CD14-positive monocyte (primary cell): ENCODE measurements at regions not wholly inside any gene's neighbourhood (a gene's known extent, or its start where the extent isn't known, plus 50 kb on each side); places are given as distances from the start of the nearest gene placed in this dataset.

Experiments used
- DNase-seq, 3 donors: peaks; one replicate each; pipeline ENCODE4 v3.0.0-alpha.2; 2011 to 2022
- H2AFZ ChIP-seq: 2 replicates; pipeline ENCODE4 v1.6.0; 2012; ENCODE audit warnings: mild to moderate bottlenecking, low read depth, low read length, inconsistent platforms; ENCODE audit not compliant: insufficient read depth, poor library complexity, severe bottlenecking
- H3K27ac ChIP-seq, 2 donors: 1 replicate in 1 of 2; 2 replicates in 1 of 2; pipeline ENCODE4 v1.5.1; 2012 to 2013; ENCODE audit warnings: low read length in 2 of 2, control low read depth in 1 of 2, inconsistent platforms in 1 of 2, low read depth in 1 of 2, mild to moderate bottlenecking in 1 of 2
- H3K27me3 ChIP-seq, 2 donors: one replicate each; pipeline versions ENCODE4 v1.6.0 to v1.6.1; 2011 to 2013; ENCODE audit warnings: low read length in 2 of 2; ENCODE audit not compliant: control insufficient read depth in 2 of 2, insufficient read depth in 2 of 2
- H3K36me3 ChIP-seq, 2 donors: replicated peaks in 1 of 2; 1 replicate in 1 of 2; 2 replicates in 1 of 2; pipeline versions ENCODE4 v1.5.1 to v1.6.1; 2012 to 2013; ENCODE audit warnings: low read length in 2 of 2, control low read depth in 1 of 2, inconsistent platforms in 1 of 2, mild to moderate bottlenecking in 1 of 2; ENCODE audit not compliant: insufficient read depth in 2 of 2, control insufficient read depth in 1 of 2
- H3K4me1 ChIP-seq, 2 donors: 1 replicate in 1 of 2; 2 replicates in 1 of 2; pipeline versions ENCODE4 v1.5.1 to v1.6.1; 2012 to 2013; ENCODE audit warnings: low read length in 2 of 2, control low read depth in 1 of 2, inconsistent platforms in 1 of 2, mild to moderate bottlenecking in 1 of 2, moderate library complexity in 1 of 2; ENCODE audit not compliant: insufficient read depth in 2 of 2, control insufficient read depth in 1 of 2
- H3K4me2 ChIP-seq: replicated peaks from 2 replicates; pipeline ENCODE3; 2012; ENCODE audit warnings: low read length, moderate library complexity, mild to moderate bottlenecking; ENCODE audit not compliant: poor library complexity, severe bottlenecking; ENCODE audit errors: extremely low read depth
- H3K4me3 ChIP-seq, 3 experiments: fragments of 200-600 bp in 1 of 3; sonication (generic) in 1 of 3; replicated peaks in 1 of 3; 1 replicate in 2 of 3; 2 replicates in 1 of 3; pipeline ENCODE4 v1.5.1; 2011 to 2013; ENCODE audit warnings: low read length in 3 of 3, mild to moderate bottlenecking in 3 of 3, control low read depth in 2 of 3, low read depth in 2 of 3, inconsistent platforms in 1 of 3, moderate library complexity in 1 of 3
- H3K79me2 ChIP-seq: 2 replicates; pipeline ENCODE4 v1.6.0; 2012; ENCODE audit warnings: mild to moderate bottlenecking, control low read depth, inconsistent platforms, low read length, moderate library complexity; ENCODE audit not compliant: insufficient read depth
- H3K9ac ChIP-seq: 2 replicates; pipeline ENCODE4 v1.6.0; 2017; ENCODE audit warnings: low read length, mild to moderate bottlenecking; ENCODE audit not compliant: insufficient read depth, poor library complexity, severe bottlenecking
- H3K9me3 ChIP-seq, 2 donors: replicated peaks in 1 of 2; 1 replicate in 1 of 2; 2 replicates in 1 of 2; pipeline versions ENCODE4 v1.5.1 to v1.6.1; 2012 to 2013; ENCODE audit warnings: low read length in 2 of 2, control low read depth in 1 of 2; ENCODE audit not compliant: control insufficient read depth in 1 of 2, insufficient read depth in 1 of 2
- H4K20me1 ChIP-seq: 2 replicates; pipeline ENCODE4 v1.6.0; 2012; ENCODE audit warnings: mild to moderate bottlenecking, low read length, control low read depth, moderate library complexity; ENCODE audit not compliant: insufficient read depth
- H3K27ac Mint-ChIP-seq, 7 donors: one replicate each; pipeline ENCODE4 v1.8.0; 2020; ENCODE audit warnings: mild to moderate bottlenecking in 7 of 7, mixed read lengths in 7 of 7, moderate library complexity in 6 of 7, inconsistent platforms in 2 of 7
- H3K27me3 Mint-ChIP-seq, 3 donors: one replicate each; pipeline ENCODE4 v1.8.0; 2021 to 2022; ENCODE audit warnings: low read depth in 3 of 3, mild to moderate bottlenecking in 3 of 3, mixed read lengths in 3 of 3, moderate library complexity in 3 of 3, inconsistent platforms in 1 of 3
- H3K36me3 Mint-ChIP-seq, 2 donors: one replicate each; pipeline ENCODE4 v1.8.0; 2020; ENCODE audit warnings: mixed read lengths in 2 of 2, inconsistent platforms in 1 of 2, mild to moderate bottlenecking in 1 of 2
- H3K4me1 Mint-ChIP-seq: one replicate; pipeline ENCODE4 v1.8.0; 2020; ENCODE audit warnings: mild to moderate bottlenecking, mixed read lengths
- H3K4me3 Mint-ChIP-seq, 2 donors: one replicate each; pipeline ENCODE4 v1.8.0; 2020; ENCODE audit warnings: mild to moderate bottlenecking in 2 of 2, mixed read lengths in 2 of 2, moderate library complexity in 1 of 2
- H3K9me3 Mint-ChIP-seq, 7 donors: one replicate each; pipeline ENCODE4 v1.8.0; 2020 to 2022; ENCODE audit warnings: mixed read lengths in 7 of 7, mild to moderate bottlenecking in 6 of 7, moderate library complexity in 6 of 7, inconsistent platforms in 2 of 7
- CTCF ChIP-seq: fragments of 200-600 bp; IDR thresholded peaks from one replicate; pipeline ENCODE4 v1.8.0; 2022; ENCODE audit warnings: antibody characterized with exemption, mild to moderate bottlenecking
- WGBS: methylation state at CpG from one replicate; pipeline ENCODE4 v1.1.5; 2013; ENCODE audit warnings: missing lambda C conversion rate; ENCODE audit not compliant: insufficient coverage; 5-methylcytosine and 5-hydroxymethylcytosine counted together
- intact Hi-C, 2 donors: fragments of 100-400 bp; cut with micrococcal nuclease; formaldehyde crosslinking; loops; one replicate each; pipeline versions ENCODE4 v1.15.0 to v1.15.1; 2023

GRCh38 chr3:105950881-105951600 lies 82.2 kb upstream of the CBLB start:
- no peaks in the 10 kb centered on the region for H3K36me3 ChIP-seq
- H3K27me3 ChIP-seq: no peaks in the 10 kb centered on the region
- Mint-ChIP-seq H3K4me1 (no peaks in the 10 kb centered on the region), H3K27me3 (peaks cover 0 to 2% (median 0%) of the 10 kb centered on the region in 3 donors), H3K4me3 (no peak overlapping the region), H3K36me3 (no peaks in the 10 kb centered on the region), H3K27ac (no peak overlapping the region), H3K9me3 (peaks cover 0 to 8% (median 2%) of the 10 kb centered on the region in 7 donors)
- no peaks in the 10 kb centered on the region for H3K9me3 ChIP-seq
- no CpG with 5 or more reads among the region's 2 CpGs for WGBS
- H3K27ac ChIP-seq: no peak overlapping the region
- no peak for TF ChIP-seq CTCF
- intact Hi-C loops: no loop called here
- no peaks in the 10 kb centered on the region for H3K79me2 ChIP-seq
- no peak overlapping the region for H3K9ac ChIP-seq
- H3K4me3 ChIP-seq: no peak overlapping the region
- no peak overlapping the region for H3K4me2 ChIP-seq
- no peaks in the 10 kb centered on the region for H3K4me1 ChIP-seq
- H4K20me1 ChIP-seq: no peaks in the 10 kb centered on the region
- no peak for DNase-seq
- H2AFZ ChIP-seq: no peak overlapping the region

- Mint-ChIP-seq H3K27ac (no peak overlapping the region), H3K4me1 (no peaks in the 10 kb centered on the region), H3K4me3 (no peak overlapping the region), H3K27me3 (peaks cover 0 to 2% (median 0%) of the 10 kb centered on the region in 3 donors), H3K36me3 (no peaks in the 10 kb centered on the region), H3K9me3 (peaks cover 0 to 8% (median 2%) of the 10 kb centered on the region in 7 donors)
- Histone ChIP-seq H3K9ac (no peak overlapping the region), H3K79me2 (no peaks in the 10 kb centered on the region), H3K36me3 (no peaks in the 10 kb centered on the region), H4K20me1 (no peaks in the 10 kb centered on the region), H3K27me3 (no peaks in the 10 kb centered on the region), H2AFZ (no peak overlapping the region), H3K4me3 (no peak overlapping the region), H3K9me3 (no peaks in the 10 kb centered on the region), H3K4me1 (no peaks in the 10 kb centered on the region), H3K27ac (no peak overlapping the region), H3K4me2 (no peak overlapping the region)
- intact Hi-C loops: no loop called here
- no peak for TF ChIP-seq CTCF
- no peak for DNase-seq
- WGBS: no CpG with 5 or more reads among the region's 1 CpG
Measured at GRCh38 chr3:105953831-105954230, 85.0 kb upstream of the CBLB start.
